ENCODE measurements at regions not wholly inside any gene's neighbourhood (a gene's known extent, or its start where the extent isn't known, plus 50 kb on each side); places are given as distances from the start of the nearest gene placed in this dataset.

DNA sequence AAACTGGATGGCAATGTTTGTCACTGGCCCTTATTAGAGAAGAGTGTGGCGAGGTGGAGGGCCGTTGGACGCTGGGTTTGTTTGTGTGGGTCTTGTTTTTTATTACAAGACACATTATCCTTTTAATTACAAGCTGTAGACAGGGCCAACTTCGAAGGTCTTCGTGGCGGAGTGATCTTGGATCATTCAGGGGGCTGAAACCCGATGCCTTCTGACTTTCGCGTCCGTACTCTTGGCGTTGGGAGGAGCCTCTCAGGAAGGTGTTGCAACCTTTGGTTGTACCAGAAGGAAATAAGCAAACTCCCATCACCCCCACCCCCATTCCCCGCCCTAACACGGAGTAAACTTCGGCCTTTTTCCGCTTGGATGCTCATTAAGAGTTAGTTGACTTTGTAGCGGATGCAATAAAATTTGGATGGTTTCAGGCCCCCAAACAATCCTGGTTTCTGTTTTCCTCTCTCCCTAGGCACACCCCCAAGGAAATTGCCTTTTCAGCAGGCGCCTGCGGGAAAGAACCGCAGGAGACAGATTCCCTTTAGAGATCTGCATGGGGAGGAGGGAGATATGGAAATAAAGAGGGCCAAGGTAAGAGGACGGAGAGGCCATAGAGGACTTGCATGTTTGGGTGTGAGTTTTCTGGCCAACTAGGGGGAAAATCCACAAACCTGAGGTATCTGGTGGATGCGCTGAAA lies 294.5 kb upstream of the NFE2L3 start:
- ATAC-seq, result peak; percentile 43 to 48
- peaks cover 11 to 14% of the 10 kb centered on the region in 2 donors for H3K4me1 ChIP-seq

DNA sequence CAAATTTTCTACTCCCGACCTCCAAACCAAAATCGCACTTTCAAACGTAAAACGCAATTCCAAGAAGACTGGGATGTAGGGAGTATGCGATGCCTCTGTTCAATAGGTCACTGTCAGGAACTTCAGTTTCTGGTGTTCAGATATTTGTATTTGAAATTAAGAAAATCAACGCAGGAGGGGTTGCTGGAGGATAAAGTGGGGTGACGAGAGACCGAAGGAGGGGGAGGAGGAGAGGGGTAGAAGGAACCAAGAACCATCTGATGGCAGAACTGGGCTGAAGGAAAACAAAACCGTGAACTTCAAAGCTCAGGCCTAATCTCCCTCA lies 293.8 kb upstream of the NFE2L3 start:
- TF ChIP-seq CTCF (IDR thresholded peaks at IDR 0.05 in 4 of 5, conservative IDR thresholded peaks at IDR 0.05 in 1 of 5) (no peak), POLR2A (IDR thresholded peaks at IDR 0.05) (no peak)
- peak overlapping the region in 1 of 4 donors; percentile 65 for H3K4me3 ChIP-seq
- in situ Hi-C loops (cut with MboI; ENCODE audit: low sequenced_read_pairs in 4 of 4), result loop anchor here in 3 of 4 donors (5.0 to 25.0 kb wide), 9 partner anchors 283 to 1327 kb away; partner anchors contain the start of genes SKAP2 (in 2 of the 3), HOXA10 (in 1 of the 3), HOXA11 (in 1 of the 3) and HOXA9 (in 1 of the 3)
- no peaks in the 10 kb centered on the region for H3K9me3 ChIP-seq
- intact Hi-C loops (cut with DNase I; ENCODE audit: low total_unique reads), result loop anchor here (10.0 kb wide), 1 partner anchor 733 kb away; the partner anchor contains the start of gene CYCS
- ATAC-seq (no peak), DNase-seq (no peak)
- H3K27ac ChIP-seq, result peak overlapping the region; percentile 94 to 95 (median 94)
- peaks cover 17 to 20% of the 10 kb centered on the region in 2 donors for H3K4me1 ChIP-seq
- no peaks in the 10 kb centered on the region for H3K36me3 ChIP-seq
- peaks cover 7 to 15% (median 9%) of the 10 kb centered on the region in 3 donors for H3K27me3 ChIP-seq

More for the DNA sequence above, 294.5 kb upstream of the NFE2L3 start:
- no peak for TF ChIP-seq CTCF (IDR thresholded peaks at IDR 0.05 in 4 of 5, conservative IDR thresholded peaks at IDR 0.05 in 1 of 5)
- no peak for TF ChIP-seq POLR2A (IDR thresholded peaks at IDR 0.05)
- peak overlapping the region; percentile 43 to 65 (median 58) for H3K4me3 ChIP-seq
- no peaks in the 10 kb centered on the region for H3K36me3 ChIP-seq
- H3K9me3 ChIP-seq, result no peaks in the 10 kb centered on the region
- DNase-seq, result peak; percentile 73 to 86
- in situ Hi-C loops (cut with MboI; ENCODE audit: low sequenced_read_pairs in 4 of 4) (loop anchor here in 3 of 4 donors (5.0 to 25.0 kb wide), 9 partner anchors 283 to 1327 kb away; partner anchors contain the start of genes SKAP2 (in 2 of the 3), HOXA10 (in 1 of the 3), HOXA11 (in 1 of the 3) and HOXA9 (in 1 of the 3)), intact Hi-C loops (cut with DNase I; ENCODE audit: low total_unique reads) (loop anchor here (1.0 to 10.0 kb wide), 3 partner anchors 343 to 1312 kb away; partner anchors contain the start of genes CBX3, CYCS and HNRNPA2B1)
- peaks cover under 1 to 12% (median 8%) of the 10 kb centered on the region in 3 donors for H3K27me3 ChIP-seq
- H3K27ac ChIP-seq, result peak overlapping the region; percentile 94 to 95 (median 94)

DNA sequence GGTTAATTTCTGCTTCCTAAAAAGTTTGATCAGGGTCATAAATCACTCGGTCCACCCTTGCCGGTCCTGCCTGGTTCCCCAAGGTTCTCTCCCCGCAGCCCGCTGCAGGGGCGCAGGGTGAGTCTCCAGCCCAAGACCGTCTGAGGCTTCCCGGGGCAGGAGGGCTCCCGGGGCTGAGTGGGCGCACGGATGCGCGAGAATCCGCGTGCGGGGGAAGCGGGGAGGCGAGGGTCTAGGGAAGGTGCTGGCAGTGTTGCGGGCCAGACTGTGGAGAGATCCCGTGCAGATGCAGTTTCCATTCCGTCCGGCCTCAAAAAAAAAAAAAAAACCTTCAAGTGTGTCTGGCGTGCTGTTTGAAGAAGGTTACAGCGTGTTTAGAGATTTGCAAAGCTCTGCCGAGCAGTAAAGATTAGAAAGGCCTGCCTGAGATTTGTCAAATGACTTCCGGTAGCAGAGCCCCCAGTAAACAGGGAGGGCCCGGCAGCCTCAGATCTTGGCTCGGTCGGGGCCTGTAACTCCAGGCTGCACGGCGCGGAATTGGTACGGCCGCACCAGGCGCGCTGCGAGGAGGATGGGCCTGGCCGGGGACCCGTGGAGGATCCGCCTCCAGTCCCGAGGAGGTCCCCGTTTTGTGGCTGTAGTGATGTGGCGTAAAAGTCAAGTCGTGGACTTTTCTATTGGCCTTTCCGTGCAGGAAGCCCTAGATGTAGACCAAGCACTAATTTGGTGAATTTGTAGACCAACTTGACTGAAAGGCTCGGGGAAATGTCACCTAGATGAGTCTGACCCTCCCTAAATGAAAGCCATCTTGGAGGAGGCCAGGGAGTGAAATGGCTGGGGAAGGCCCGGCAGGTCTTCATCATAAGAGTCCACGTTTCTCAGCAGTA lies 293.2 kb upstream of the NFE2L3 start:
- intact Hi-C loops (cut with DNase I; ENCODE audit: low total_unique reads), result loop anchor here (10.0 kb wide), 1 partner anchor 734 kb away; the partner anchor contains the start of gene CYCS
- DNase-seq (no peak), ATAC-seq (no peak)
- peak overlapping the region; percentile 94 to 95 (median 94) for H3K27ac ChIP-seq
- peak overlapping the region in 1 of 4 donors; percentile 65 for H3K4me3 ChIP-seq
- in situ Hi-C loops (cut with MboI; ENCODE audit: low sequenced_read_pairs in 4 of 4), result loop anchor here in 3 of 4 donors (5.0 to 25.0 kb wide), 9 partner anchors 284 to 1326 kb away; partner anchors contain the start of genes SKAP2 (in 2 of the 3), HOXA10 (in 1 of the 3), HOXA11 (in 1 of the 3) and HOXA9 (in 1 of the 3)
- no peaks in the 10 kb centered on the region for H3K9me3 ChIP-seq
- peaks cover 18 to 20% of the 10 kb centered on the region in 2 donors for H3K4me1 ChIP-seq
- H3K36me3 ChIP-seq, result no peaks in the 10 kb centered on the region
- TF ChIP-seq CTCF (IDR thresholded peaks at IDR 0.05 in 4 of 5, conservative IDR thresholded peaks at IDR 0.05 in 1 of 5), result no peak
- no peak for TF ChIP-seq POLR2A (IDR thresholded peaks at IDR 0.05)
- H3K27me3 ChIP-seq, result peaks cover 13 to 19% (median 15%) of the 10 kb centered on the region in 3 donors

Data from gastrocnemius medialis (tissue), 4 donors.